GM18909 (cell line): ENCODE measurements at regions not wholly inside any gene's neighbourhood (a gene's known extent, or its start where the extent isn't known, plus 50 kb on each side); places are given as distances from the start of the nearest gene placed in this dataset.

Experiments used
- ATAC-seq: cut with Tn5 transposase; IDR thresholded peaks from one replicate; pipeline ENCODE4 v1.9.1; 2021; ENCODE audit warnings: mild to moderate bottlenecking; ENCODE audit not compliant: unreplicated experiment, poor library complexity

DNA sequence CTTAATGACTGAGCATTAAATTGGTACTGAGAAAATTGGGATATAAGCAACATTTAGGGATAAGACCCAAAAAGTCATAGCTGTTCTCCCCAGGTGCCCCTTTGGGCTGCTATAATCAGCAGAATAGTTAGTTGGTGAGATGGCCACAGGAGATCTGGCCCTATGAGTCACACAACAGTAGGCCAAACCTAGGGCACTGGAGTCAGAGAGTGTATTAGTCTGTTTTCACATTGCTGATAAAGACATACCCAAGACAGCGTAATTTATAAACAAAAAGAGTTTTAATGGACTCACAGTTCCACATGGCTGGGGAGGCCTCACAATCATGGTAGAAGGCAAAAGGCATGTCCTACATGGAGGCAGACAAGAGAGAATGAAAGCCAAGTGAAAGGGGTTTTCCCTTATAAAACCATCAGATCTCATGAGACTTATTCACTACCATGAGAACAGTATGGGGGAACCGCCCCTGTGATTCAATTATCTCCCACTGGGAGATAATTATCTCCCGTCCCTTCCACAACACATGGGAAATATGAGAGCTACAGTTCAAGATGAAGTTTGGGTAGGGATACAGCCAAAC lies 338.3 kb upstream of the NR3C2 start:
- no peak for ATAC-seq

DNA sequence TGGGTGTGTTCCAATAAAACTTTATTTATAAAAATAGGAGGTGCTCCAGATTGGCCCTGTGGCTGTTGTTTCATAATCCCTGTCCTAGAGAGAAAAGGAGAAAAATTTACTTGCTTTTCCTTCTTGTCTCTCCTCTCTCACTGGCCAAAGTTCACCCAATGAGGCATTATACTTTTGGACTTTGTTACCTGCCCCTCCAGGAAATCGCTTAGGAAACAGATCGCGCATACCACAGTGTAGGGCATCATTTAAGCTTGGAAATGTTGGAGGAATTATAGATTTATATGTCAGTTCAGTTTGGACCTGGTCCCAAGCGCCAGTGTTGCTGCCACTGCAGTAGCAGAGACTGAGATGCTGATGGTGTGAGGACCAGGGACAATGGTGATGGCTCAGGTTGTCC lies 337.6 kb upstream of the NR3C2 start:
- no peak for ATAC-seq

GRCh38 chr4:148778980-148779675 lies 336.9 kb upstream of the NR3C2 start:
- no peak for ATAC-seq

DNA sequence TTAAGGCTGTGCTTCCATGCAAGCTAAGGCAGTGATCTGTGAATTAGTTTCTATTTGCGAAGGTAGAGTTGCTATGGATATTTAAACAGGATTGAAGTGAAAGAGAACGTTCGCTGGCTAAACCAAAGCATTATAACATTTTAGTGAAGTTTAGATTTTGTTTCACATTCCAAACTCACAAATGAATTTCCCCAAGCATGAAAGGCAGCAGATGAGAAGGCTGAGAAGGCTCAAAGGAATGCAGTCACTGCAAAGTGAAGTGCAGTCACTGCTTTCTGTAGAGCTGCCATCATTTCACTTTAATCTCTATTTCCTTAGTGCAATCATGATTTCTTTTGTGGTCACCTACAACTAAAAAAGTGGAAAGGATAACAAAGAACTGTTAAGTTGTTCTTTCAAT lies 334.7 kb upstream of the NR3C2 start:
- no peak for ATAC-seq

DNA sequence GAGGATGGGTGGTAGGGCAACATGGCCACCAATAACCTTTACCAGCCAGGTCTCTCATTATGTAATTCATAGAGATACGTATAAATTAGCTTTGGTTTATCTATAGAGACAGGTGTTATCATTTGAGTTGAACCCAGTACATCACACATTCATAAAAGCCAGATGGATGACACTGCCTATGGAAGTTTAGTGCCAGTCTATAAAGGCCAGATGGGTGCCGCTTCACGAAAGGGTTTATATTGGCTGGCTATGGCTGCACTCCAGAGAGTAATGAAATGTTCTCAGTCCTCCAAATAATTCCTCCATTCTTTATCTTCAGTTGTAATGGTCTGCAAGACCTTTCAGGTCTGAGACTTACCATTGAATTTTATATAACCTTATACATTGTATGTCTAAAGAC lies 331.9 kb upstream of the NR3C2 start:
- no peak for ATAC-seq

- no peak for ATAC-seq
Observed at GRCh38 chr4:148773313-148773712, 331.1 kb upstream of the NR3C2 start.

DNA sequence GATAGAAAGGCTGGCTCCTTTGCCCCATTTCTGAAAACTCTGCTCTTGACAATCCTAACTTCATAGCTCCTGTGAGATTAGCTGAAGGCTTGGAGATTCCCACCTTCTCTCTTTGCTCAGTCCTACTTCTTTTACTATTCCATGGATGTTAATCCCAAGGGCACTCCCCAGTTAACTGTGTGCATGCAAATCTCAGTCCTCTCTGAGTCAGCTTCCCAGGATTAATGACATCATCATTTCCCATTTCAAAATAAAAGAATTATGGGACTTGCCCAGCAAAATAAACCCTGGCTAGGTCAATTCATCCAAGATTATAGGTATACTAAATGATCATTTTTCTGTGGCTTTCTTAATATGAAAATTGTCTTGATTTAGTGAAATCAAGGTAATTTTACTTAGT lies 328.6 kb upstream of the NR3C2 start:
- no peak for ATAC-seq

- ATAC-seq: no peak
Observed at GRCh38 chr4:148770377-148770776, 328.2 kb upstream of the NR3C2 start.

DNA sequence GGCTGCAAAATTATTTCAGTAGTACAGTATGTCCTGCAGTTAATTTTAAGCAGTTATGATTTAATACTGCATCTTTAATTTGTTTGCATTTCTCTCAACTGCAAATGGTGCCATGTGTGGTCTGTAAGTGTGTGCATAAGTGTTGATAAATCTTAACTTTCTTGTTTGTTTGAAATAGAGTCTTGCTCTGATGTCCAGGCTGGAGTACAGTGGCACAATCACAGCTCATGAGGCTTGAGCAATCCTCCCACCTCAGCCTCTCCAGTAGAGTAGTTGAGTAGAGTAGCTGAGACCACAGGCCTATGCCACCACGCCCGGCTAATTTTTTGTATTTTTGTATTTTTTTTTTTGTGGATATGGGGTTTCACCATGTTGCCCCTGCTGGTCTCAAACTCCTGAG lies 322.5 kb upstream of the NR3C2 start:
- no peak for ATAC-seq

DNA sequence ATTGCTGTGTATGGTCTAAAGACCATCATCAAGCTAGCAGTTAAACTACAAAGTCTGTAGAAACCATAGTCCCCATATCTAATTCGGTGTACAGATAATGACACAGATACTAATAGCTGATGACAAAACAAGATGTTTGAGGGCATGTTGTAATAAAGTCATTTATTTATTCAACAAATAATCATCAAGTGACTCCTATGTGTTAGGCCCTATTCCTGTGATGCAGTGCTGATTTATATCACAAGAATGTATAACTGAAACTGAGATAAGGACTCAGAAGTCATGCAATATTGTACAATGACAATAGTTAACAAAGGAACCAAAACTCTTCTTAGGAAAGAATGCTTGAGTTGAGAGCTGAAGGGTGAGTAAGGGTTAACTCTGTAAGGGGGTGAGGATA lies 315.0 kb upstream of the NR3C2 start:
- no peak for ATAC-seq

GRCh38 chr4:148749403-148749802 lies 307.2 kb upstream of the NR3C2 start:
- ATAC-seq: no peak

GRCh38 chr4:148747721-148748268 lies 305.6 kb upstream of the NR3C2 start:
- ATAC-seq: no peak

GRCh38 chr4:148740701-148741100 lies 298.5 kb upstream of the NR3C2 start:
- no peak for ATAC-seq

GRCh38 chr4:148737061-148737770 lies 295.0 kb upstream of the NR3C2 start:
- no peak for ATAC-seq

- ATAC-seq: no peak
Observed at GRCh38 chr4:148735432-148736155, 293.4 kb upstream of the NR3C2 start.

GRCh38 chr4:148730766-148731165 lies 288.6 kb upstream of the NR3C2 start:
- no peak for ATAC-seq

DNA sequence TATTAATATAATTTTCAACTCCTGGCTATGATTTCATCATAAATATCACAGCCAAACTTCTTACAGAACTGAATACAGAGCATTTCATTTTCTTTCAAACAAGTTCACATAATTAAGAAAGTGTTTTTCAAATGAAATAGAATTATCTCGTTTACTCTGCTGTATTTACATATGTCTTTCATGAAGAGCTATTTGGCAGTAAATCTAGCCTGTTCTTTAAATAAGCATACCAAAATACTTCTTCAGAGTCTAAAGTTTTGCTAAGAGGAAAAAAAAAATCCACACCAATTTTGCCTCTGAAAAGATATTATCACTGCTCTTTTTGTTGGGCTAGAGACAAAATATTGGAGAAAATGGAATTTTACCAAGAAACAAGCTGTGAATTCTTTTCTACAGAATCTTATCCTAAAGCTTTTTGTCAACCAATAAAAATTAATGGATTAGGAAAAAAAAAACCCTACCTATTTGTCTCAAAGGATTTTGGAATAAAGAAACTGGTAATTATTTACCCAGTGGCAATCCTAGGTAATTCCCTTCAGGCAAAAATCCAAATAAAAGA lies 287.9 kb upstream of the NR3C2 start:
- ATAC-seq: no peak

GRCh38 chr4:148717988-148718387 lies 275.8 kb upstream of the NR3C2 start:
- ATAC-seq: no peak

DNA sequence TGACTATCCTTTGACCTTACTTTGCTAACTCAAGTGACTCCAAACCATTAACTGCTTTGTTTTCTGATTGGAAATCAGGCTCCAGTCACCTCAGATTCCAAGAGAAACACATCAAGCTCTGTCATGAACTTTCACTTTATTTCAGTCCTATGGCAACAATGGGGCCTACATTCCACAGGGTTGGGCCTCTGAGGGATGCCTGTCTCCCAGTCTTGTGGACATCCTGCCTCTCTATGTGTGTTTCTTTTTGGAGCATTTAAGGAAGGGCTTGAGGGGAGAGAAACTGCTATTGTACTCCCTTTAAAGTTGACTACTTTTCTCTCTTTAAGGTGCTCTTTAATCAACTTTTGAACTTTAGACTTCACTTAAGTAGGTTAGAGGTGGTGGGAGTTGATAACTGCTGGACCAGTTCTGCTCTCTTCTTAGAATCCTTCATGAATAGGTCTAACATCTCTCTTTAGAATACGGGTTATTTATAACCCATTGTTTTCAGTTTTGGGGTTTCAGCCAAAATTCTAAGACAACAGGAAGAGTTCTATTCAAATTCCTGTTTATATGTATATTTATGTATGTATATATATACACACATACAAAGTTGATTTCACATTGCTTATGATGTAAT lies 274.3 kb upstream of the NR3C2 start:
- no peak for ATAC-seq

DNA sequence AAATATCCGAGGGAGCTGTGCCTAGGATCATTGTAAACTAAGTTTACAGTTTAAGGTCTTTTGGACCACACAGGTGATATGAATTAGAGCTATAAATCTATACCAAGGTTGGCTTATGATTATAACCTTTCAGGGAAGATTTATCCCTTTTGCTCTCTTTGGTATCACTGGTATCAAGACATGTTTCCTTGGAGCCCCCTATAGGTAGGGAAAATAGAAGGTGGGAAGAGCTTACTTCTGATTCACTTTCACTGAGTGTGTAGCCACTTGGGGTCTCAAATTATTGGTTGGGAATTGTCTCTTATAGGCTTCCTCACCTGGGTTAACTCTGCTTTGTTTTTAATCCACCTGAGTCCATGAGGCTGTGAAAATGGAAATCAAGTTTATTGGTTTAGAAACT lies 262.1 kb upstream of the NR3C2 start:
- ATAC-seq: no peak
